BJ (cell line): ENCODE measurements at regions not wholly inside any gene's neighbourhood (a gene's known extent, or its start where the extent isn't known, plus 50 kb on each side); places are given as distances from the start of the nearest gene placed in this dataset.

ENCODE experiments used
- CTCF ChIA-PET: fragments of 350-600 bp; formaldehyde crosslinking; extraction: SDS; loops from one replicate; lab custom pipeline; 2021; ENCODE audit warnings: antibody characterized with exemption, inconsistent platforms; lab: Yijun Ruan, JAX
- POLR2A ChIA-PET: fragments of 300-600 bp; sonication (Branson Sonifier 250); formaldehyde crosslinking; extraction: SDS; loops from one replicate; lab custom pipeline; 2021; ENCODE audit warnings: antibody characterized with exemption; lab: Charles Lee
- DNase-seq: peaks from one replicate; pipeline ENCODE4 v3.0.0-alpha.2; 2011; ENCODE audit warnings: low read depth
- H3K27me3 ChIP-seq: 2 replicates; pipeline ENCODE4 v1.6.0; 2011; ENCODE audit warnings: low read length; ENCODE audit not compliant: control insufficient read depth, insufficient read depth
- H3K36me3 ChIP-seq: 2 replicates; pipeline ENCODE4 v1.5.1; 2011; ENCODE audit warnings: low read length; ENCODE audit not compliant: control insufficient read depth, insufficient read depth
- H3K4me3 ChIP-seq: 2 replicates; pipeline ENCODE4 v1.5.1; 2011; ENCODE audit warnings: low read depth, mild to moderate bottlenecking, control low read depth, low read length
- CTCF ChIP-seq: IDR thresholded peaks from 2 replicates; pipeline ENCODE4 v1.5.1; 2011; ENCODE audit warnings: low read depth, mild to moderate bottlenecking, control low read depth, inconsistent platforms, low read length, moderate library complexity; ENCODE audit not compliant: insufficient read depth

- CTCF ChIA-PET: no interaction called here
- Histone ChIP-seq H3K4me3 (no peak overlapping the region), H3K36me3 (no peaks in the 10 kb centered on the region), H3K27me3 (peaks cover 15% of the 10 kb centered on the region)
- no peak for TF ChIP-seq CTCF
- DNase-seq: no peak
- POLR2A ChIA-PET: no interaction called here
Observed at GRCh38 chr20:57804470-57805250, 94.8 kb upstream of the PMEPA1 start.

- CTCF ChIA-PET: interaction anchor here (0.6 kb wide), 1 partner anchor 126 kb away, joined by 3 read pairs; no protein-coding TSS in a partner anchor
- TF ChIP-seq CTCF: no peak
- POLR2A ChIA-PET: no interaction called here
- Histone ChIP-seq H3K36me3 (no peaks in the 10 kb centered on the region), H3K4me3 (no peak overlapping the region), H3K27me3 (peaks cover 18% of the 10 kb centered on the region)
- no peak for DNase-seq
Observed at GRCh38 chr20:57803508-57804005, 93.7 kb upstream of the PMEPA1 start.

GRCh38 chr20:57802765-57803507, 93.1 kb upstream of the PMEPA1 start:
- ChIA-PET CTCF (no interaction called here), POLR2A (no interaction called here)
- no peak for DNase-seq
- Histone ChIP-seq H3K4me3 (no peak overlapping the region), H3K36me3 (no peaks in the 10 kb centered on the region), H3K27me3 (peaks cover 17% of the 10 kb centered on the region)
- no peak for TF ChIP-seq CTCF

- Histone ChIP-seq H3K4me3 (no peak overlapping the region), H3K27me3 (peaks cover 12% of the 10 kb centered on the region; the same call in 1 of the 2 replicates), H3K36me3 (no peaks in the 10 kb centered on the region)
- POLR2A ChIA-PET: no interaction called here
- TF ChIP-seq CTCF: no peak
- CTCF ChIA-PET: no interaction called here
- DNase-seq: no peak
Observed at GRCh38 chr20:57801581-57801980, 91.8 kb upstream of the PMEPA1 start.

- Histone ChIP-seq H3K4me3 (no peak overlapping the region), H3K27me3 (peaks cover 12% of the 10 kb centered on the region; the same call in 1 of the 2 replicates), H3K36me3 (no peaks in the 10 kb centered on the region)
- ChIA-PET CTCF (no interaction called here), POLR2A (no interaction called here)
- no peak for DNase-seq
- no peak for TF ChIP-seq CTCF
Observed at GRCh38 chr20:57800791-57801430, 91.1 kb upstream of the PMEPA1 start.
